Thymus (tissue), 11 donors: ENCODE measurements at regions not wholly inside any gene's neighbourhood (a gene's known extent, or its start where the extent isn't known, plus 50 kb on each side); places are given as distances from the start of the nearest gene placed in this dataset.

Experiments used
- DNase-seq, 9 donors: peaks; one replicate each; pipeline ENCODE4 v3.0.0-alpha.2; 2013; ENCODE audit warnings: low spot score in 9 of 9, low read depth in 6 of 9, missing footprints in 1 of 9
- H3K27ac ChIP-seq, 2 donors: one replicate each; pipeline ENCODE4 v1.5.1; 2013; ENCODE audit warnings: control low read depth in 1 of 2, low read depth in 1 of 2, low read length in 1 of 2, mild to moderate bottlenecking in 1 of 2, moderate library complexity in 1 of 2
- H3K27me3 ChIP-seq, 2 donors: one replicate each; pipeline ENCODE4 v1.5.1; 2013; ENCODE audit warnings: low read length in 1 of 2; ENCODE audit not compliant: control insufficient read depth in 2 of 2, insufficient read depth in 1 of 2
- H3K36me3 ChIP-seq, 2 donors: one replicate each; pipeline ENCODE4 v1.5.1; 2013; ENCODE audit warnings: low read length in 1 of 2, mild to moderate bottlenecking in 1 of 2, moderate library complexity in 1 of 2; ENCODE audit not compliant: control insufficient read depth in 2 of 2, insufficient read depth in 2 of 2
- H3K4me1 ChIP-seq, 2 donors: one replicate each; pipeline ENCODE4 v1.5.1; 2013; ENCODE audit warnings: low read length in 2 of 2; ENCODE audit not compliant: control insufficient read depth in 2 of 2, insufficient read depth in 2 of 2
- H3K4me3 ChIP-seq, 2 donors: one replicate each; pipeline ENCODE4 v1.5.1; 2013; ENCODE audit warnings: low read length in 2 of 2, control low read depth in 1 of 2, mild to moderate bottlenecking in 1 of 2
- H3K9me3 ChIP-seq, 2 donors: one replicate each; pipeline ENCODE4 v1.5.1; 2013; ENCODE audit warnings: low read length in 1 of 2, mild to moderate bottlenecking in 1 of 2; ENCODE audit not compliant: control insufficient read depth in 2 of 2, insufficient read depth in 1 of 2
- WGBS: extraction: QIAGEN DNeasy Blood & Tissue Kit; methylation state at CpG from one replicate; pipeline ENCODE4 v1.1.7; 2013; 5-methylcytosine and 5-hydroxymethylcytosine counted together
- donor health status: healthy.

DNA sequence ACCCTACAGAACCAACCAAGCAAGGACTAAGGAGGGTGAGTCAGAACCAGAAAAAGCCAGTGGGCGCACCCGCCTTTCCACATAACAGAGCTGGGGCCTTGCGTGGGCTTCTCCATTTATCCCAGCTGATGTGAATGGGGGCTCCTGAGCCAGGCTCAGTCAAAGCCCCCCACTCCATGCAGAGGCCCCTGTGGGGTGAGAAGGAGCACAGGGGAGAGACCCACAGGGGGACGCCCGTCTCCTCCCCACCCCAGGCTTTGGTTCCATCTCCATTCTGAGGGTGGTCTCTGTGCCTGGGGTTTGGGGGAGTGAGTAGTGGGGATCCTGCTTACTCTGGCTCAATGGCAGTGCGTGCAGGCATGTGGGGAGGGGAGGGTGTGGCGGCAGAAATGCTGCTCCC is 210.1 kb upstream of the TNRC6C start:
- no peaks in the 10 kb centered on the region for H3K4me1 ChIP-seq
- peaks cover 0 to 8% of the 10 kb centered on the region in 2 donors for H3K9me3 ChIP-seq
- DNase-seq, result no peak
- H3K36me3 ChIP-seq, result no peaks in the 10 kb centered on the region
- H3K27ac ChIP-seq, result no peak overlapping the region
- 98% methylated on average over 7 of the region's 7 CpGs for WGBS
- H3K27me3 ChIP-seq, result peaks cover 0 to 4% of the 10 kb centered on the region in 2 donors
- H3K4me3 ChIP-seq, result no peak overlapping the region

GRCh38 chr17:77749321-77749751 is 209.2 kb upstream of the TNRC6C start:
- no peaks in the 10 kb centered on the region for H3K36me3 ChIP-seq
- WGBS, result 96% methylated on average over 6 of the region's 6 CpGs
- no peak overlapping the region for H3K27ac ChIP-seq
- no peak for DNase-seq
- H3K27me3 ChIP-seq, result peaks cover 0 to 4% of the 10 kb centered on the region in 2 donors
- no peaks in the 10 kb centered on the region for H3K4me1 ChIP-seq
- H3K9me3 ChIP-seq, result peaks cover 0 to 7% of the 10 kb centered on the region in 2 donors
- H3K4me3 ChIP-seq, result no peak overlapping the region

DNA sequence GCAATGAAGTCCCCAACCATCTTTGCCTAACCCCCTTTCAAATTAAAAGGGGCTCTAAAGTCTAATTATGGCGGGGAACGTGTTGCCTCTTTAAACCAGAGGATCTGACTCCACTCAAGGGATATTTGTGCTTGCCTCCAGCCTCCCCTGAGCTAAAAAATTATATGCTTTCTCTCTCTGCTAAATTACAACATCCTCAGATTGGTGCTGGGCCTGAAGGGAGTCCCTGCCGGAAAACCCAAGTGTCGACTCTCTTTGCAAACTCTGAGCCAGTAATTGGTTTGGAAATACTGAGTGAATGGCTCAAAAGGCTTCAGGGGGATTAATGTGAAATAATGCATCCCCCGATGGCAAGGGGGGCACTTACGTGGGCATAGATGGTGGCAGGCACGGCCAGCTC is 208.5 kb upstream of the TNRC6C start:
- Histone ChIP-seq H3K4me1 (no peaks in the 10 kb centered on the region), H3K27me3 (peaks cover 0 to 4% of the 10 kb centered on the region in 2 donors), H3K36me3 (no peaks in the 10 kb centered on the region), H3K27ac (no peak overlapping the region), H3K9me3 (peaks cover 0 to 2% of the 10 kb centered on the region in 2 donors), H3K4me3 (no peak overlapping the region)
- no peak for DNase-seq
- 94% methylated on average over 7 of the region's 7 CpGs for WGBS

DNA sequence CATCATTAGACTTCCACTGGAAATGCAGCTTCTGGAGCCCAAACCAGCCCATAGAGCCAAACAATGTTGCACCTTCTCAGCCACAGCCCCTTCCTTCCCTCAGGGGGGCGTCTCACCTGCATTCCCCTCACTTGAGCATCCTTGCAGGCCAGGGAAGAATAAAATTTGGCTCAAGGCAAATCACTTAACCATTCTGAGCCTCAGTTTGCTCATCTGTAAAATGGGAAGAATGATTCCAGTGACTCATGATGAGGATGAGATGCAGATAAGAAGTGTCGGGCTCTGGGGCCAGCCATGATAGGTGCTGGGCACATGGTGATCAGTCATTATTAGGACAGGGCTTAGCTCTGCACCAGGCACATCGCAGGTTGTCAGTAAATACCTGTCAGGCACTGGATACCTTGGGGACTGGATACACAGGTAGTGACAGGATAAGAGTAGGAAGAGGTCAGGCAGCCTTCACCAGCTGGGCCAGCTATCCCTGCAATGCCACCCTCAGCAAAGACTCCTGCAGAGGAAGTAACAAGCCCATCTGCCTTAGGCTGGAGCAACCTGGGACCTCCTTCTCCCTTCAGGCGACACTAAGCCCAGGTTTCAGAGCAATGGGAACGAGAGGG is 208.0 kb upstream of the TNRC6C start:
- no peak for DNase-seq
- 96% methylated on average over 5 of the region's 5 CpGs for WGBS
- H3K27me3 ChIP-seq, result peaks cover 0 to 7% of the 10 kb centered on the region in 2 donors
- no peak overlapping the region for H3K4me3 ChIP-seq
- H3K9me3 ChIP-seq, result peaks cover 0 to 5% of the 10 kb centered on the region in 2 donors
- no peak overlapping the region for H3K27ac ChIP-seq
- no peaks in the 10 kb centered on the region for H3K36me3 ChIP-seq
- H3K4me1 ChIP-seq, result no peaks in the 10 kb centered on the region

DNA sequence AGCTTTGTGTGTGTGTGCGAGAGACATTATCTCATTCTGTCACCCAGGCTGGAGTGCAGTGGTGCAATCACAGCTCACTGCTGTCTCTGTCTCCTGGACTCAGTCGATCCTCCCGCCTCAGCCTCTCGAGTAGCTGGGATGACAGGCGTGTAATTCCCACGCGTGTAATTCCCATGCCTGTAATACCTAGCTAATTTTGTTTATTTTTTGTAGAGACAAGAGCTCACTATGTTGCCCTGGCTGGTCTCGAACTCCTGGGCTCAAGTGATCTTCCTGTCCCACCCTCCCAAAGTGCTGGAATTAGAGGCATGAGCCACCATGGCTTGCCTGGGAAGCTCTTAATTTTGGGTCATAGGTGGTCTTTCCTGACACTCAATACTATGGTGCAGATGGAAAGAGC is 205.3 kb upstream of the TNRC6C start:
- Histone ChIP-seq H3K27me3 (peaks cover 0 to 16% of the 10 kb centered on the region in 2 donors), H3K4me3 (no peak overlapping the region), H3K9me3 (peaks cover 0 to 5% of the 10 kb centered on the region in 2 donors), H3K36me3 (no peaks in the 10 kb centered on the region), H3K27ac (no peak overlapping the region), H3K4me1 (no peaks in the 10 kb centered on the region)
- no peak for DNase-seq
- 85% methylated on average over 8 of the region's 8 CpGs for WGBS

- Histone ChIP-seq H3K36me3 (no peaks in the 10 kb centered on the region), H3K27me3 (peaks cover 0 to 16% of the 10 kb centered on the region in 2 donors), H3K27ac (no peak overlapping the region), H3K9me3 (peaks cover 0 to 5% of the 10 kb centered on the region in 2 donors), H3K4me3 (no peak overlapping the region), H3K4me1 (no peaks in the 10 kb centered on the region)
- 97% methylated on average over 12 of the region's 12 CpGs for WGBS
- no peak for DNase-seq
Measured at GRCh38 chr17:77753691-77754245, 204.7 kb upstream of the TNRC6C start.

- Histone ChIP-seq H3K36me3 (no peaks in the 10 kb centered on the region), H3K27me3 (peaks cover 0 to 12% of the 10 kb centered on the region in 2 donors), H3K9me3 (peaks cover 0 to 5% of the 10 kb centered on the region in 2 donors), H3K4me1 (no peaks in the 10 kb centered on the region), H3K27ac (no peak overlapping the region), H3K4me3 (no peak overlapping the region)
- DNase-seq, result no peak
- 98% methylated on average over 5 of the region's 5 CpGs for WGBS
Measured at GRCh38 chr17:77754956-77755355, 203.5 kb upstream of the TNRC6C start.

GRCh38 chr17:77755410-77755963 is 203.0 kb upstream of the TNRC6C start:
- DNase-seq, result no peak
- Histone ChIP-seq H3K27me3 (peaks cover 0 to 12% of the 10 kb centered on the region in 2 donors), H3K9me3 (peaks cover 0 to 5% of the 10 kb centered on the region in 2 donors), H3K4me3 (no peak overlapping the region), H3K4me1 (no peaks in the 10 kb centered on the region), H3K36me3 (no peaks in the 10 kb centered on the region), H3K27ac (no peak overlapping the region)
- 96% methylated on average over 9 of the region's 9 CpGs for WGBS

GRCh38 chr17:77756028-77756427 is 202.5 kb upstream of the TNRC6C start:
- Histone ChIP-seq H3K27ac (no peak overlapping the region), H3K27me3 (peaks cover 0 to 12% of the 10 kb centered on the region in 2 donors), H3K4me3 (no peak overlapping the region), H3K9me3 (peaks cover 1 to 5% of the 10 kb centered on the region in 2 donors), H3K4me1 (no peaks in the 10 kb centered on the region), H3K36me3 (no peaks in the 10 kb centered on the region)
- WGBS, result 96% methylated on average over 5 of the region's 5 CpGs
- DNase-seq, result no peak
